Right renal pelvis (tissue), 4 donors: ENCODE measurements at regions not wholly inside any gene's neighbourhood (a gene's known extent, or its start where the extent isn't known, plus 50 kb on each side); places are given as distances from the start of the nearest gene placed in this dataset.

Experiments used
- DNase-seq, 4 donors: peaks; one replicate each; pipeline ENCODE4 v3.0.0-alpha.2; 2013; ENCODE audit warnings: low read depth in 4 of 4, low spot score in 3 of 4, missing footprints in 1 of 4

DNA sequence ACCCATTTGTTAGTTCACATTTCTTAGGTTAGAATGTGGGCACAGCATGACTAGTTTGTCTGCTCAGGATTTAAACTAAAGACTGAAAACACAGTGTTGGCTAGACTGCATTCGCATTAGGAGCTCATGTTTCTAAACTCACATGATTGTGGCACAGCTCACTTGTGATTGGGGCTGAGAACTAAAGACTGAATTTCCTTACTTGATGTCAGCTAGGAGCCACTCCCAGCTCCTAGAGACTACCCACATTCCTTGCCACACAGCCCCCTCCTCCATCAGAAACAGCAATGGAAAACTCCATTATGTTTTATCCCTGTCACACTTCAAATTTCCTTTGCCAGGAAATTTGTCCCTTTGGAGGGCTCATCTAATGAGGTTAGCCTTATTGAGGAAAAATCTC, 170.2 kb upstream of the NUDT6 start:
- no peak for DNase-seq

DNA sequence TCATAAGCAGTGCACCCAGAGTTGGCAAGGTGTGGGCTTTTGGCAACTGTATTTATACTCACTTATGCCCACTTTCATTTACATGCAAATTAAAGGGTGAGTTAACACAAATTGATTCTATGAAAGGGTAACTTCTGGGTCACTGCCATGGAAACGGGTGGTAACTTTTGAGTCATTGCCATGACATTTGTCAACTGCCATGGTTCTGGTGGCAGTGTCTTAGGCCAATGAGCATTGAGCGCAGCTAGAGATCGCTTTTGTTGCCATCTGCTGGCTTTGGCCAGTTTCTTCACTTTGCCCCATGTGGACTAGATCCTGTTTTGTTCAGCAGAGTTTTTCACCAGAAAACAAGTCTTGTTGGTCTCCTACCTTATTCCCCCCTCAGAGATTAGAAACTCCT, 170.8 kb upstream of the NUDT6 start:
- no peak for DNase-seq

DNA sequence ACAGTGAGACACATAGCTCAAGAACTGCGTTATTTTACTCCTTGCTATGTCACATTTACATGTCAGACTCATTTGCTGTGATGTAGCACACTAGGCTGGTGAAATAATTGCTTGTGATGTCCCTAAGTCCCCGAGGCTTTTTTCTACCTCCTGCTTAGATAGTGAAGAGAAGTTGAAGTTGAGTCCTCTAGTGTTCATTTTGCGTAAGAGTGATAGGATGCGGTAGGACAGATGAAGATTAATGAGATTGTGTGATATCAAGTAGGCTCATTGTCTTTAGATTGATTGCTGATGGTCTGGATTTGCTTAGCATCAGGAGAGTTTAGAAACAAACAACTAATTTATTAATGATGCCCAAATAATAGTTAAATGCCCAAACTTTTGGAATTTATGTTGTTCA, 173.6 kb upstream of the NUDT6 start:
- no peak for DNase-seq

DNA sequence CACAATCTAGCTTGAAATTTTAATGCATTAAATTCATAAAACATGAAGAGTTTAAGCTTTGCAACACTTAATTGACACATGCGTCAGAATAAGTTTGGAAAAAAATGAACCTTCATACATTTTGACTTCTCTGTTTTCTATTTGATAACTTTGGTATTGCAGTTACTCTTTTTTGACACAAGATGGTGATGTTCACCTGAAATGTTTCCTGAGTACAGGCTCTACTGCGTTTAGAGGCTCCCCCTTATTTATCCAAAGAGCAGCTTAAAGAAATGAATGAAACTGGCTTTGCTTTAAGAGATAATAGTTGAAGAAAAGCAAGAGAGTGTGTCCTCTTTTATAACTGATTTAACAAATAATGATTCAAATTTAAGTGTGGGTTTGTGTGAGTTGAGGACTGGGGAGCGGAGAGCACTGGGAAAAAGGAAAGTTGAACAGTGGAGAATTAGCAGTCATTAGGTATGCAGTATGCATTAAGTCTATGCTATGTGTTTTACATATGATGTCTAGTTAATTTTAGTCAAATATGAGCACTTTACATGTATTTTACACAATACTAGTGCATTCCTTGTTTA, 180.6 kb upstream of the NUDT6 start:
- DNase-seq, result no peak

DNA sequence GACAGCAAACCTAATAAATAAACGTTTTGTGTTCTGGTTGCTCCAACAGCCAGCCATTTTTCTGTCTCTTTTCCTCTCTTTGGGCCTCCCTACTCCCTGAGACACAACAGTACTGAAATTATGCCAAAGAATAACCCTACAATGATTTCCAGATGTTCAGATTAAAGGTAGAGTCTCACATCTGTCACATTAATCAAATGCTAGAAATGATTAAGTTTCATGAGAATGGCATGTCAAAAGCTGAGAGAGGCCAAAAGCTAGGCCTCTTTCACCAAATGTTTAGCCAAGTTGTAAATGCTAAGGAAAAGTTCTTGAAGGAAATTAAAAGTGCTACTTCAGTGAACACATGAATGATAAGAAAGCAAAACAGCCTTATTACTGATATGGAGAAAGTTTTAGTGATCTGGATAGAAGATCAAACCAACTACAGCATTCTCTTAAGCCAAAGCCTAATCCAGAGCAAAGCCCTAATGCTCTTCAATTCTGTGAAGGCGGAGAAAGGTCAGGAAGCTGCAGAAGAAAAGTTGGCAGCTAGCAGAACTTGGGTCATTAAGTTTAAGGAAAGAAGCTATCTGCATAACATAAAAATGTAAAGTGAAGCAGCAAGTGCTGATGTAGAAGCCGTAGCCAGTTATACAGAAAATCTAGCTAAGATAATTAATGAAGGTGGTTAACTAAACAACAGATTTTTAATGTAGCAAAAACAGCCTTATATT, 182.1 kb upstream of the NUDT6 start:
- no peak for DNase-seq

DNA sequence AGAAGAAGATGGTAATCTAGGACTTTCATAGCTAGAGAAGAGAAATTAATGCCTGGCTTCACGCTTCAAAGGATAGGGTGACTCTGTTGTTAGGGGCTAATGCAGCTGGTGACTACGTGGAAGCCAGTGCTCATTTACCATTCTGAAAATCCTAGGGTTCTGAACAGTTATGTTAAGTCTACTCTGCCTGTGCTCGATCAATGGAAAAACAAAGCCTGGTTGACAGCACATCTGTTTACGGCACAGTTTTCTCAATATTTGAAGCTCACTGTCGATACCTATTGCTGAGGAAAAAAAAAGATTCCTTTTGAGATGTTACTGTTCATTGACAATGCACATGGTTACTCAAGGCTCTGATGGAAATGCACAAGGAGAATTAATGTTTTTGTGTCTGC, 182.6 kb upstream of the NUDT6 start:
- no peak for DNase-seq

DNA sequence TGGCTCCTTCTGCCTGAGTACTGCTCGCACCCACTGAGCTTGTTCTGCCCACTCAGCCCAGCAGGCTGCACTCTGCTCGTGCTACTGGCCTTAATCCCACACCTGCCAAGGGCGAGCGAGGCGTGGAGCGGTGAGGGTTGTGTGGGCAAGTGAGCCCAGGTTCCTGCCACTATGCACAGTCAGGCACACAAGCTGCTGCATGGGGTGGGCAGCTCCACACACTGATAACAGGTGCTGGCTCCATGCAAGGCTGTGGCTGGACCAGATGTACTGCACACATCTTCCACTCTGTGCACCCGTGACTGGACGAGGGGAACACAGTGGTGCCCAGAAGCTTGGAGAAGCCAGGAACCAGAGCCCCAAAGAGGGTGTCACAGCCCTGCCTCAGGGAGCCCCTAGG, 184.3 kb upstream of the NUDT6 start:
- no peak for DNase-seq

DNA sequence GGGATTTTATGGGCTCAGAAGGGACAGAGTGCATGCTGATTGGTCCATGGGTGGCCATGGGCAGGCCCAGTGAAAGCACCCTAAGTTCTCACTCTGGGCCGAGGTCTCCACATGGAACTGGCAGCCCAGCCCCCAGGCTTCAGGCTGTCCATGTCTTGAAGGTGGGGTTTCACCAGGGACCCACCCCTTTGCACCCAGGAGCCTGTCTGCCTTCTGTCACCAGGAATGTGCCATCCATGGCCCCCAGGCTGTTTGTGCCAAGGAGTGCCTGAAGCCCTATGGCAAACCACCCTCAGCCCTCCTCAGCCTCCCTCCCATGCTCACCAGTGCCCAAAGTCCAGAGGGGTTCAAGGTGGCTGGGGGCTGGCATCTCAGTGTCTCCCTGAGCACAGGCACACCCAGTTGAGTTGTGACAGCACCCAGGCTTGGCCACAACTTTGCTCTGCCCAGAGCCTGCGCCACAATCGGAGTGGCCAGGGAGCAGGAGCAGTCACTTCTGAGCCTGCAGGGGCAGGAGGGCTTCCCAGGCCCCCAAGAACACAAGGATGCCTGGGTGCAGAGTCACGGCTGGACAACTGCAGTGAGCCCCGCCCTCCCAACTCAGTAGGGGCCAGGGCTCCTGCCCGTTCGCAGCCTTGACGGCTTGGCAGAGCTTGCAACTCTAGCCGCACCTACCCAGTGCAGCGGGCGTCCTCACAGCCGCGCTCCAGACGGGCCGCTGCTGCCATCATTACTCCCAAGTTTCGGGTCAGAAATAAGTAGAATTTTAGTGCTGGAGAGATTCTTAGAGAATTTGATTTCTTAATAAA, 185.3 kb upstream of the NUDT6 start:
- no peak for DNase-seq

DNA sequence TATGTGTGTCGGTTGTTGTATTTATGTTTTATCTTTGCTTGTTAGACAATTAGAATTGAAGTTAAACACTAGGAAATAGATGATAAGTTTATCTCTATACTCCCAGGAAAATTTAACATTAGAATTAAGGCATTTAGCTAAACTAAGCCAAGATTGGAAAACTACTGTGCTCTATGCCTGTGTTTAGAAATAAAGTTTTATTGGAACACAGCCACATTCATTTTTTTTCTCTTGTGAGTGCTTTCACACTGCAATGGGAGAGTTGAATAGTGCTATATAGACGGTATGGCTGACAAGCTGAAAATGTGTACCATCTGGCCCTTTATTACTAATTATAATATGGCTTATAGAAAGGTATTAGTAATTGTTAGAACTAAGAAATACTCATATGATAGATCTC, 186.7 kb upstream of the NUDT6 start:
- no peak for DNase-seq

DNA sequence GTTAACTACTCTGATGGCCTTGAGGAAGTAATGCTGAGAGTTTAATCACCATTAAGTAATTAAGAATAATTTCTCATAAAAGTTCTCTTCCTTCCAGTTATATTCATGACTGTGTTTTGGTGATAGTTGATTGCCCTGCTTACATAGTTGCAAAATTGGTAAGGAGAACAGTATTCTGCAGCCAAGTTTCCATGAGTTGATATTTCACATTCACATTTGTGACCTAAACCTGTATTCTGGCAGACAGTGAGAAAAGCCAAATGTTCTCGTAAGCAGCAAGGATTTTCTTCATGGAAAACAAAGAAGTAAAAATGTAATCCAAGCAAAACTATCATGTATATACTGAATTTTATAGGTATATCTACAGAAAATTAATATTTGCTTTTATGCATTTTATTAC, 187.8 kb upstream of the NUDT6 start:
- no peak for DNase-seq

DNA sequence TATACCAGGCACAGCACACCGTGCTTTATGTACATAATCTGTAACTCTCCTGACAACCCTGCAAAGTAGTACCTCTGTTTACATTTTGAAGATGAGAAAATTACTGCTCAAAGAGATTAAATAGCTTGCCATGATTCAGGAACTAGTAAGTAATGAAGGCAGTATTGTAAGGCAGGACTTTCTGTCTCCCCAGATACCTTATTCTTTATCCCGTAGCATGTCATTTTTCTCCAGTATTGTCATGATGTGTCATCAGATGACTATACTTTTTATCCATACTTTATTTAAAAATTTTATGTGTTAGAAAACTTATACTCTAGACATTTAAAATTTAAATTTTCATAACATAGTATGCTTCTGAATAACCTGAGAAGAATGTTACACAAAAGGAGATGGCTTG, 188.3 kb upstream of the NUDT6 start:
- no peak for DNase-seq

DNA sequence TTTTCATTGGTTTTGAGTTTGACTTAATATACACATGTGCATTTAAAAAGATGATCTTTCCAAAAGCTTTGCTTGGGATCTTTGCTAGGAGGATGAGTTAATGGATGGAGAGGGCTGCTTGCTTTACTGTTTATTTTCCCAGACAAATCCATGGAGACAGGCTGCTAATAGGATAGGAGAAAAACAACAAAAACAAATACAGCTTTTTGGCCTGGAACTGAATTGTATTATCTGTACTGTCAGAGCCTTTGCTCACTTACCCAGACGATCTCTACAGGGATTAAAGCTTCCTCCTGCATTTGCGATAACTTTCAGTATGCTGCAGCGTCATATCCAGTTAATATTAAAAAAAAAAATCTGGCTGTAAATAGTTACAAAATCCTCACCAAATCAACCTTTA, 190.8 kb upstream of the NUDT6 start:
- no peak for DNase-seq

DNA sequence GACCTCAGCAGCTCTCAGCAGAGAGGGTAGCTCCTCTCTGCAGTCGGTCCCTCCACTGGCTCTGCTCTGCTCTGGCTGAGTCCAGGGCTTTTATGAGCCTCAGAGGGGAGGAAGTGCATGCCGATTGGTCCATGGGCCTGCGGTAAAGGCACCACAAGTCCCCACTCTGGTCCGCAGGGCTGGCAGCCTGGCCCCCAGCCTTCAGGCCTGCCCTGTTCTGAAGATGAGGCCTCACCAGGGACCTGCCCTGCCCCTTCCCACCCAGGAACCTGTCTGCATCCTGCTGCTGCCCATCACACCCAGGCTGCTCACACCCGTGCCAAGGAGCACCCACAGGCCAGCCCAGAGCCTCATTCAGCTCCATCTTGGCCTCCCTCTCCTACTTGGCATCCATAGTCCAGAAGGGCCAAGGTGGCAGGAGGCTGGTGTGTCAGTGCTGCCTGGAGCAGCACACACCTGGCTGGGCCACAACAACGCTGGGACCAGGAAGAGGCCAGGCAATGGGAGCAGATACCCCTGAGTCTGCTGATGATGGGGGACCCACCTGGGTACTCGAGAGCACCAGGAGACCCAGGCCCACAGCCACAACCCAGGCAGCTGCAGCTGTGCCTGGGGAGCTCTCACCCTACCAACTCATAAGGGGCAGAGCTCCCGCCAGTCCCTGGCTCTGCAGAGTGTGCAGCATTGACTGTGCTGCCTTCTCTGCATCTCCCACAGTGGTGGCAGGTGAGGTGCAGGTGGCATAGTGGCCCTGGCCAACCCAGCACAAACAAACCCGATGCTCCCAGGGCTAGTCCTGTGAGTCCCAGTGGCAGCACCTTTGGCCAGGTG, 191.9 kb upstream of the NUDT6 start:
- no peak for DNase-seq

DNA sequence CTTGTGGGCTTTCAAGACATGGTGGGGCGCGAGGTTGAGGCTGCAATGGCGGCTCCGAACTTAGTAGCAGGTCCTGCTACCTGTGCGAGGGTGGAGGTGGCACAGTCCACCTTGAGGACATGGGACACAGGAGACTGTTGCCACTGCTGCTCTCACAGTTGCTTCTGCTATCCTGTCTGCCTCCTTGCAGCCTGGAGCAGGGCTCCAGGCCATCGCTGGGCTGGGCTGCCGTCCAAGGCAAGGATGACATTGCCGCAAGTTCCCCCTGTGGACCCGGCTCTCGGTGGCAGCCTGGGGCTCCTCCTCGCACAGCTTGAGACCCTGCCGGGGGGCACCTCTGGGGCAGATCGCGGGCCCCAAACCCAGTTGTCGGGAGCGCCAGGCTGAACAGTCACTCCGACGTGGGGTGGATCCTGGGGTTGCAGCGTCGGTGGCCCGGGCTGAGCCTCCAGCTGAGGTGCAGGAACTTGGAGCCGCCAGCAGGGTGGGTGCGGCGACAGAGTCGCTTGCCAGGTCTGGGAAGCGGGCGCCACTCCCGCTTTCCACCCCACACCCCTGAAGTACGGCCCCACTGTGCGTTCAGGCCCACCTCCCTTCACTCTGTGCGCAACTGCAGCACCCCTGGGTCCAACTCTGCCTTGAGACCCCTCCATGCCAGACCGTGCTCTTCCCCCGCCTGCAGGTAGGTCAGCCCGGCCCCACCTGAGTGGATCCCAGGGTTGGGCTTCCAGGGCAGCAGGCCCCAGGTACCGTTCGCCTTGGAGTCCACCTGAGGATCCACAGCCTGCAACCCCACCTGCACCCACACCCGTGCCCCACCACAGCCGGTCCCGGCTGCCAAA, 192.7 kb upstream of the NUDT6 start:
- DNase-seq, result no peak

DNA sequence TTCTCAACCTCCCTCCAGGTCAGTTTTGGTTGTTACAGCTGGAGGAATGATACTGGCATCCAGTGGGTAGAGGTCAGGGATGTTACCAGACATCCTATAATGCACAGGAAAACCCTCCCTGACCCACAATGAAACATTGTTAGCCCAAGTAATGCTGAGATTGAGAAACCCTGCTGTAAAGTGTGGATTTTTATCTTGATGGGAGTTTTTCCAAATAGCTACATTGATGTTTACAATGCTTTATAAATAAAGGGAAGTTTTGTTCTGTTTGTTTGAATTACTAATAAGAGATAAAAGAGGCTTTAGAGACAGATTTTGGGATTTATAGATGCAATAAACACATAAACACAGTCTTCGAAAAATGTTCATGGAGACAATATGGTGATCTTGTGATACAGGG, 194.0 kb upstream of the NUDT6 start:
- no peak for DNase-seq

DNA sequence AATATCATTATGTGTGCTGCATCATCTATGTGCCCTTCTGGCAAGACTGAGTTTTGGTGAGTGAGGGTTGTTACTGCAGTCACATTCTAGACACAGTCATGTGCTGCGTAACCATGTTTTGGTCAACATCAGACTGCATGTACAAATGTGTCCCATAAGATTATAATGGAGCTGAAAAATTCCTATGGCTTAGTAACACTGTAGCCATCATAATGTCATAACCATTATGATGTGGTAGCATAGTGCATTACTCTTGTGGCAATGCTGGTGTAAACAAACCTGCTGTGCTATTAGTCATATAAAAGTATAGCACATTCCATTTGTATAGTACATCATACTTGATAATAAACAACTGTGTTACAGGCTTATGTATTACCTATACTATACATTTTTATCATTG, 198.1 kb upstream of the NUDT6 start:
- no peak for DNase-seq

DNA sequence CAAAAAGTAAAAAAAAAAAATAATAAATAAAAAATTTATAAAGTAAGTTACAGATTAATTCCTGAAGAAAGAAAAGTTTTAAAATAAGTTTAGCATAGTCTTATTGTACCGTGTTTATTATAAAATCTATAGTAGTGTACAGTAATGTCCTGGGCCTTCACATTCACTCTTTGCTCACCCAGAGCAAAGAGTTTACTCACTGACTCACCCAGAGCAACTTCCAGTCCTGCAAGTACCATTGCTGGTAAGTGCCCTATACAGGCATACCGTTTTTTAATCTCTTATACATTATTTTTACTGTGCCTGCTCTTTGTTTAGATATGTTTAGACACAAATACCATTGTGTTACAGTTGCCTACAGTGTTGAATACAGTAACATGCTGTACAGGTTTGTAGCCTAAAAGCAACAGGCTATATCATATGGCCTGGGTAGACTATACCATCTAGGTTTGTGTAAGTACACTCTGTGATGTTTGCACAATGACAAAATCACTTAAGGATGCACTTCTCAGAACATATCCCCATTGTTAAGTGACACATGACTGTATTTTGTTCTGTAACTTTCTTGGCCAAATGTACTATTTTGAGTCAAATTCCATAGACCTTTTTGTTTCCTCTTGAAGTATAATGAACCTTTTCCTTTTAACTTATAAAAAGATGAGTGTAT, 199.0 kb upstream of the NUDT6 start:
- DNase-seq, result no peak

DNA sequence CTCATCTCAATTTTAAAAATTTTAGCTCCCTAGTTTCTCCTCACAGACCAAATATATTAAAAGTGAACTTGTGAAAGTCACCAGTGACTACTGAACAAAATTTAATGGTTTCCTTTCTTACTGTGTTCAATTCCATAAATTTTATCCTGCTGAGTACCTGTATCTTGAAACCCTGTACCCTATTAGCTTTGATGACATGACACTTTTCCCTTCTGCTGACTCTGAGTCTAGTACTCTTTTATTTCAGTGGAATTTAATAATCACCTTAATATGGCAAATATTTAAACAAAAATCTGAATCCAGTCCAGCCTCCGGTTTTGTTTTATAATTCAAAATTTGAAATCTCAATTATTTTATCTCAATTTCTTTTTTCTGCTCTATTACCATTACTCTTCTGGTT, 203.1 kb upstream of the NUDT6 start:
- no peak for DNase-seq

DNA sequence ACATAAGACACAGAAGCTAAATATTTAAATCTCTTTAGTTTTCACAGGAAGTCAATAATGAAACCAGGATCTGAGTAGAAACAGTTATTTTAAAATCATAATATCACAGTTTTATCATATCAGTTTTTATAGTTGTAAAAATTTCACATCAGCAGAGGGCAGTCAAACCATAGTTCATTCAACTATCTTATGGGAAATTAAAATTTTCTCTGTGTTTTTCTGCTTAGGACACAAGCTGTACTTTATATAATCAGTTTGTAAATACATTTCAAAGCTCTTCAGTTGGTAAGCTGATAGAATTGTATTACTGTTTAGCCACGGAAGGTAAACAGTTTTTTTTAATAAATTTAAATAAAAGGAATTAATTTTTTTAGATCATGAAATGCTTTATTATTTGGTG, 204.8 kb upstream of the NUDT6 start:
- DNase-seq, result no peak

DNA sequence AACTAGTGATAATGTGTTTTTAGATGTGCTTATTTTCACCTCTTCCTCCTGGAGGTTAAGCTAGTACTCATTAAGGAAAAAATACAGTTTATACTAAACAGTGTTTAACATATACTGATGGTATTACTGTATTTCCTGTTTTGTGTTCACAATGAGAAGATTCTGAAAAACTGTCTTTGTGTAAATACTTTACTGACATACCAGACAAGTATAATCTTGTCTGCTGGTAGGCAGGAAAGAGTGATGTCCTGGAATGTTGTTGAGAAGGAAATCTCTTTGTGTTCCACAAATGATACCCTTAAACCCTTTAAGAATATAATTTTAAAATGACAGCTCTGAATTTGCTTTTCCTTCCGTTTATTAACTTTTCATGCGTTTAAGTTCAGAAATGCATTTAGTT, 205.5 kb upstream of the NUDT6 start:
- DNase-seq, result no peak
